ENCODE measurements at regions not wholly inside any gene's neighbourhood (a gene's known extent, or its start where the extent isn't known, plus 50 kb on each side); places are given as distances from the start of the nearest gene placed in this dataset.

- DNase-seq: no peak
These were observed 87.0 kb upstream of the EEA1 start for GRCh38 chr12:93015871-93016751.

- DNase-seq: no peak
These were observed 87.8 kb upstream of the EEA1 start for GRCh38 chr12:93016752-93017350.

- no peak for DNase-seq
These were observed 89.5 kb upstream of the EEA1 start for GRCh38 chr12:93018610-93019009.

GRCh38 chr12:93019212-93019927 lies 90.3 kb upstream of the EEA1 start:
- DNase-seq: no peak

GRCh38 chr12:93019975-93020630 lies 91.0 kb upstream of the EEA1 start:
- no peak for DNase-seq

GRCh38 chr12:93020631-93021597 lies 91.8 kb upstream of the EEA1 start:
- no peak for DNase-seq

- DNase-seq: no peak
These were observed 93.7 kb upstream of the EEA1 start for GRCh38 chr12:93022603-93023340.

GRCh38 chr12:93025145-93026103 lies 96.3 kb upstream of the EEA1 start:
- no peak for DNase-seq

- no peak for DNase-seq
These were observed 97.9 kb upstream of the EEA1 start for GRCh38 chr12:93027041-93027440.

GRCh38 chr12:93029091-93029490 lies 100.0 kb upstream of the EEA1 start:
- no peak for DNase-seq

- DNase-seq: no peak
These were observed 101.9 kb upstream of the EEA1 start for GRCh38 chr12:93031028-93031427.

GRCh38 chr12:93032758-93033157 lies 103.7 kb upstream of the EEA1 start:
- DNase-seq: no peak

- DNase-seq: no peak
These were observed 104.9 kb upstream of the EEA1 start for GRCh38 chr12:93033948-93034347.

- no peak for DNase-seq
These were observed 110.0 kb upstream of the EEA1 start for GRCh38 chr12:93039062-93039461.

- no peak for DNase-seq
These were observed 110.8 kb upstream of the EEA1 start for GRCh38 chr12:93039930-93040329.

- DNase-seq: no peak
These were observed 111.3 kb upstream of the EEA1 start for GRCh38 chr12:93040367-93040766.

- no peak for DNase-seq
These were observed 112.3 kb upstream of the EEA1 start for GRCh38 chr12:93041416-93041815.

- DNase-seq: no peak
These were observed 113.2 kb upstream of the EEA1 start for GRCh38 chr12:93042283-93042682.

GRCh38 chr12:93042684-93043083 lies 113.6 kb upstream of the EEA1 start:
- no peak for DNase-seq

All from cerebellar nuclear complex (tissue), 1 donor.